Stimulated activated CD4-positive, alpha-beta T cell treated with anti-CD3 and anti-CD28 coated beads, Interleukin-1b, Interleukin-23, amount 100 ng/mL, for 1 hour (primary cell): ENCODE measurements at regions not wholly inside any gene's neighbourhood (a gene's known extent, or its start where the extent isn't known, plus 50 kb on each side); places are given as distances from the start of the nearest gene placed in this dataset.
"Not testable (repeated sequence)": the region's sequence is repeated elsewhere in the genome, so short reads cannot be mapped to it uniquely, and the experiment has no call there.

Experiments used
- DNase-seq, 2 donors: peaks; one replicate each; pipeline ENCODE4 v3.0.0-alpha.2; 2020; ENCODE audit warnings: low read depth in 2 of 2

GRCh38 chr6:167662075-167662880, 164.4 kb upstream of the AFDN start:
- DNase-seq = no peak

DNA sequence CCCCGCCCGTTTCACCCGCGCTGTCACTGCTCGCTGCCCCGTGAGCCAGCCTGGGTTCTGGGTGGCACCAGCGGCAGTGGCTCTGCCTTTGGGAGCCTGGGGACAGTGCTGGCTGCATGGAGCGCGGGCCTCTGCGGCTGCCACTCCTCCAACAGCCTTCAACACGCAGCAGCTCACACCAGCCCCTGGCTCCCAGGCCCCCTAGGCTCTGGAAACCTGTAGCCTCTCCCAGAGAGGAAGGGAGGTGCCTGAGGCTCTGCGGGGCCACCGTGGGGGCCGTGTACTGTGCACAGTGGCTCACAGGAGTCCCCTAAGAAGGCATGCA, 163.9 kb upstream of the AFDN start:
- DNase-seq = no peak

DNA sequence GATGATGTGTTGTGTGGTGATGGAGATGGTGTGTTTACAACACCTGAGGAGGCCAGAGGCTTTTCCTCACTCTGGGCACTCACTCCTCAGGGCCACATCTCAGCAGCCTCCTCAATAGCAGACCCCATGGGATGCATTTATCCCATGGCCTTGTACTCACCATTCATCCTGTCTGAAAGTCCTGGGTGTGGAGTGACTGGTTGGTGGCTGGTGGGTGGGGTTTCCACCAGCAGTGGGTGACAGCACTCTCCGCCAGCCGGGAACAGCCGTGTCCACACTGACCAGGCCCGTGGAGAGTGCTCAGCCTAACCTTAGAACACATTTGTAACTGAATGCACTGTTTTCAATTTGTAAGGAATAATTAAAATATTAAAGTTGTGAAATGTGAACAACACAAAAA, 163.4 kb upstream of the AFDN start:
- DNase-seq = no peak

DNA sequence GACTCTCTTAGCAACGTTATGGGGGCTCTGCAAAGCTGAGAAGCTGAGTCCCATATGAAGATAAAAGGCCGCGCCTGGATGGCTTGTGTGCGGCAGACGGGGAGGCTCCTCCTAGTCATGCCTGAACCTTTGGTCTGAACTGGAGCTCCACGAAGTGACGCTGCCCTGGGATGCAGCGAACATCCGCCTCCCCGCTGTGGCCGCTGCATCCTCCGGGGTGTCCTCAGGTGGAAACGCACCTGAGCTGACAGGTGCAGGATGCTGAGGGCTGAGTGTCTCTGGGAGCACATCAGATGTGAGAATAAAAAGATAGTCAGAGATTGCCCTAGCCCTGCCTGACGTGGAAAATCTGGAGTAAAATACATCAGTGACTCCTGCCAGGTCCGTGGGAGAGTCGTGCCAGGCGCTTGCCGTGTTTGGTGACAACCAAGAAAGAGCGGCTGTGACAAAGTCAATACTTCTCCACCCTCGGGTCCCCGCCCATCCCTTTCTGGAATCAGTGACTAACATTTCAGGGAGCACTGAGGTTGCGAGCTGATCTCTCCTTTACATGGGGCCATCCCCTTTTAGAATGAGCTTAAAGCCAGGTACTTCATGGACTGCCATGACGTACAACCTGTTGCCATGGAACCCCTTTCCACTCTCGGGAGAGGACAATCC, 162.8 kb upstream of the AFDN start:
- DNase-seq = no peak

DNA sequence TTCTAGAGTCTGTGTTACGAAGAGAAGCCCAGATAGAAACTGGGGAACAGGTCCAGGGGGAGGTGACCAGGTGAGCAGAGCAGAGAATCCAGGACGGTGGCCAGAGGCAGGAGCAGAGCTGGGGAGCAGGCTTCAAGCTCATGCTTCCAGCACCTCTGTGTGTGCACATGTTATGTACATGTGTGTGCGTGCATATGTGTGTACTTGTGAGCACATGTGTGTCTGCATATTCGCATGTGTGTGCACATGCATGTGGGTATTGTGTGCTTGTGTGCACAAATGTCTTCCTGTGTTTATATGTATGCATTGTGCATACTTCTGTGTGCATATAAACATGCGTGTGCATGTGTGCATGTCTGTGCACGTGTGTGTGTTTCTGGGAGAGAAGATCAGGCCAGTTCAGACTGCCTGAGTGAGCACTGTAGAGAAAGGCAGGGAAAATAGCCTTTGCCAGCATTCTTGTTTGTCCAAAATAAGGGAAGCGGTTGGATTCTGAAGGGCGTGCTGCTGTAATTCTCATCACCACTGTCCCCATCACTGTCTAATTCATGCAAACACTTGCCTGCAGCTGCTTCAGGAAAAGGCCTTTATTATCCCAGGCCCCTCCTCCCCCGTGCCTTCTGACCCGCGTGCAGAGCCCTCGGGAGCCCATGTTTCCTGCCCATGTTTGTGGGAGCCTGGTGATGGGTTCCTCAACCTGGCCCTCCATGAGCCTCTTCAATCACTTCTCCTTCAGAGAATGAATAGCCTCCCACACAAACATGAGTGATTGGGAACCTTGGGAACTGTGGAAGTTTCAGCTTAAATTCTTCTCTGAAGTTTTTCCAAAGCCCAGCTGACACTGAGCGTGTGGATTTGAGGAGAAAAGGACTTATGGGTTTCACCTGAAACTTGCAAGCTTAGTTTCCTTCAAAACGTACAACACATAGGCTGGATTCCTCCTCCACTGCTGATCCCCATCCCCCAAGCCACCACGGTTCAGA, 161.7 kb upstream of the AFDN start:
- DNase-seq = no peak

DNA sequence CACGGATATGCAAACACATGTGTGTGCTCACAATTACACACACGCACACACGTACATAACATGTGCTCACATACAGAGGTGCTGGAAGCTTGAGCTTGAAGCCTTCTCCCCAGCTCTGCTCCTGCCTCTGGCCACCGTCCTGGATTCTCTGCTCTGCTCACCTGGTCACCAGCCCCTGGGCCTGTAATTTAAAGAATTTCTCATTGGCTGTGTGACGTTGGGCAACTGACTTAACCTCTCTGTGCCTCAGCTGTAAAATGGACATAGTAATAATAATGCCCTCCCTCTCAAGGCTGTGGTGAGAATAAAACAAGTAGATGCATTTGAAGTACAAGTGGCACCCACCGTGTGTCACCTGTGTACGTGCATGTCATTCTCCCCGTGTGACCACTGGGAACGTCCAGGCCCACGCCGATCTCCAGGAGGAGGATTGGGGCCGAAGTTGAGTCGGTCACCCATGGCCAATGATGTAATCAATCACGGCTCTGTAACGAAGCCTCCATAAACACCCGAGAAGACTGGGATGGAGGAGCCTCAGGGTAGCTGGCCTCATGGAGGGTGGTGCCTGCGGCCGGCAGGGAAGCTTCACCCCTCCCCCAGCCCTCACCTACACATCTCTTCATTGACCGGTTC, 160.9 kb upstream of the AFDN start:
- DNase-seq = no peak

- DNase-seq = no peak
Measured at GRCh38 chr6:167666571-167667203, 160.0 kb upstream of the AFDN start.

GRCh38 chr6:167667204-167668018, 159.3 kb upstream of the AFDN start:
- no peak for DNase-seq

DNA sequence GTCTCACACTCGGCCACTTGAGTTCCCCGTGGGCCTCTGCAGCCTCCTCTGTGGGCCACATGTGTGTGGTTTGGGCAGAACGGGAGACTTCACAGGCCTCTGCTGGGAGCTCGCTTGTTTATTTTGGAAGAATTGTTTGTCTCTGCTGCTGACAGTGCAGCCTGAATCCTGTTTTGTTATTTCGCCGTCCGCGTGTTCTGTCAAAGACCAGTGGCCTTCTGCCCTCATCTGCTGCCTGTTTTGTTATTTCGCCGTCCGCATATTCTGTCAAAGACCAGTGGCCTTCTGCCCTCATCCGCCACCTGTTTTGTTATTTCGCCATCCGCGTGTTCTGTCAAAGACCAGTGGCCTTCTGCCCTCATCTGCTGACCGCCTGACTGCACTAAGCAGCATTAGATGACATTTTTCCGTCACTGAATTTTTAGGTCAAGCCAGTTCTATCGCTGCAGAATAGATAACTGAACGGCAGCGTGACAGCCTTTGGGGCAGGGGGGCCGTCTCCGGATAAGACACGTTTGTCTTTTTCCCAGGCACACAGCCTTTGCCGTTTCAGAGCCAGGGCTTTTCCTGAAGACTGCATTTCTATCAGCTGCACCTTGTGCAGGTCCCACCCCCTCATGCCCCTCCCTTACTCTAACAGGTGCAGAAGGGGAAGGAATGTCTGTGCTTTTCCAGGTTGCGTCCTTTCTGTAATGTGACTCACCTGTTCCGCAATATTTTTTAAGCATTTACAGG, 158.5 kb upstream of the AFDN start:
- DNase-seq = no peak

- DNase-seq = no peak
Measured at GRCh38 chr6:167668754-167669552, 157.8 kb upstream of the AFDN start.

GRCh38 chr6:167669553-167669849, 157.2 kb upstream of the AFDN start:
- DNase-seq = no peak

GRCh38 chr6:167669870-167670802, 156.6 kb upstream of the AFDN start:
- DNase-seq = no peak

- DNase-seq = no peak
Measured at GRCh38 chr6:167670938-167671338, 155.8 kb upstream of the AFDN start.

DNA sequence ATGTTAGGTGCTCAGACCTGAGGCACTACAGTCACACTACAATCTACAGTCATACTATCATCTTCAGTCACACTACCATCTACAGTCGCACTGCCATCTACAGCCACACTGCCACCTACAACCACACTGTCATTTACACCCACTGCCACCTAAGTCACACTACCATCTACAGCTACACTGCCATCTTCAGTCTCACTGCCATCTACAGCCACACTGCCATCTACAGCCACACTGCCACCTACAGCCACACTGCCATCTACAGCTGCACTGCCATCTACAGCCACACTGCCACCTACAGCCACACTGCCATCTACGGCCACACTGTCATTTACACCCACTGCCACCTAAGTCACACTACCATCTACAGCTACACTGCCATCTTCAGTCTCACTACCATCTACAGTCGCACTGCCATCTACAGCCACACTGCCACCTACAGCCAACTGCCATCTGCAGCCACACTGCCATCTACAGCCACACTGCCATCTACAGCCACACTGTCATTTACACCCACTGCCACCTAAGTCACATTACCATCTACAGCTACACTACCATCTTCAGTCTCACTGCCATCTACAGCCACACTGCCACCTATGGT, 155.2 kb upstream of the AFDN start:
- DNase-seq = not testable (repeated sequence)

GRCh38 chr6:167671977-167672687, 154.6 kb upstream of the AFDN start:
- no peak for DNase-seq

DNA sequence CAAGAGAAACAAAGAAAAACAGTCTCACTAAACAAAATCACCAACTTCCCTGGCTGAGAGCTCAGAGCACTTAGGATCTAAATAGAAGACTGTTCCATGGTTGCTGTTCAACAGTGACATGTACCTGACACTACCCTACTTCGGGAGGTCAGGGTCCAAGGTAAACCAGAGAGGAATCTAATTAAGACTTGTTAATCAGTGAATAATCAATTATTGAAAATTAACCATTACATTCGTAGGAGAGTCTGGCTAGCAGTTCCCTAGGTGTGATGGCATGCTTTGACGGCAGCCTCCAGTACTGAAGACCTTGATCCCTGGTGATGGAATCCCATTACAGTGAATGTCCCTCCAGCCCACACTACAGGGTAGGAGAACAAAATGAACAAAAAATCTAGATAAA, 154.0 kb upstream of the AFDN start:
- DNase-seq = no peak

GRCh38 chr6:167673946-167674345, 152.8 kb upstream of the AFDN start:
- DNase-seq = no peak
